GM19328 (cell line): ENCODE measurements at regions not wholly inside any gene's neighbourhood (a gene's known extent, or its start where the extent isn't known, plus 50 kb on each side); places are given as distances from the start of the nearest gene placed in this dataset.
"Not testable (repeated sequence)": the region's sequence is repeated elsewhere in the genome, so short reads cannot be mapped to it uniquely, and the experiment has no call there.

ENCODE experiments used
- ATAC-seq: cut with Tn5 transposase; IDR thresholded peaks from one replicate; pipeline ENCODE4 v1.9.1; 2021; ENCODE audit warnings: mild to moderate bottlenecking, moderate library complexity; ENCODE audit not compliant: unreplicated experiment

GRCh38 chr2:208921358-208921757 is 502.5 kb upstream of the MAP2 start:
- not testable (repeated sequence) for ATAC-seq

- no peak for ATAC-seq
Observed at GRCh38 chr2:208927867-208928266, 496.0 kb upstream of the MAP2 start.

GRCh38 chr2:208929139-208929864 is 494.5 kb upstream of the MAP2 start:
- ATAC-seq: no peak

- ATAC-seq: no peak
Observed at GRCh38 chr2:208929894-208930427, 493.9 kb upstream of the MAP2 start.

- no peak for ATAC-seq
Observed at GRCh38 chr2:208935531-208935930, 488.3 kb upstream of the MAP2 start.

GRCh38 chr2:208937521-208937920 is 486.3 kb upstream of the MAP2 start:
- ATAC-seq: no peak

- no peak for ATAC-seq
Observed at GRCh38 chr2:208939852-208940251, 484.0 kb upstream of the MAP2 start.

GRCh38 chr2:208945719-208946256 is 478.1 kb upstream of the MAP2 start:
- ATAC-seq: no peak

- no peak for ATAC-seq
Observed at GRCh38 chr2:208948073-208948472, 475.8 kb upstream of the MAP2 start.

- no peak for ATAC-seq
Observed at GRCh38 chr2:208970070-208970469, 453.8 kb upstream of the MAP2 start.

- ATAC-seq: no peak
Observed at GRCh38 chr2:208977582-208977981, 446.3 kb upstream of the MAP2 start.

GRCh38 chr2:208978946-208979345 is 444.9 kb upstream of the MAP2 start:
- no peak for ATAC-seq

- ATAC-seq: no peak
Observed at GRCh38 chr2:208980321-208980720, 443.5 kb upstream of the MAP2 start.

- no peak for ATAC-seq
Observed at GRCh38 chr2:208982831-208983230, 441.0 kb upstream of the MAP2 start.

- ATAC-seq: no peak
Observed at GRCh38 chr2:208983486-208983885, 440.4 kb upstream of the MAP2 start.

- ATAC-seq: no peak
Observed at GRCh38 chr2:208984376-208985090, 439.3 kb upstream of the MAP2 start.

GRCh38 chr2:208985644-208986043 is 438.2 kb upstream of the MAP2 start:
- no peak for ATAC-seq

GRCh38 chr2:208990716-208991115 is 433.1 kb upstream of the MAP2 start:
- ATAC-seq: no peak

- ATAC-seq: no peak
Observed at GRCh38 chr2:208999911-209000310, 423.9 kb upstream of the MAP2 start.

- no peak for ATAC-seq
Observed at GRCh38 chr2:209002054-209002453, 421.8 kb upstream of the MAP2 start.

- no peak for ATAC-seq
Observed at GRCh38 chr2:209005371-209005770, 418.5 kb upstream of the MAP2 start.
